AG10803 (cell line): ENCODE measurements at regions not wholly inside any gene's neighbourhood (a gene's known extent, or its start where the extent isn't known, plus 50 kb on each side); places are given as distances from the start of the nearest gene placed in this dataset.

Experiments used
- DNase-seq: peaks from one replicate; pipeline ENCODE4 v3.0.0; 2010; ENCODE audit warnings: low read depth
- H3K4me3 ChIP-seq: 2 replicates; pipeline ENCODE4 v1.5.1; 2011; ENCODE audit warnings: mild to moderate bottlenecking, low read length, control low read depth
- TF ChIP-seq, protein P1 (sequence below): conservative IDR thresholded peaks from 2 replicates; pipeline ENCODE4 v1.5.1; 2011; ENCODE audit warnings: mild to moderate bottlenecking, low read length, control low read depth, inconsistent platforms

GRCh38 chrX:107574054-107574683, 54.1 kb upstream of the PRPS1 start:
- TF ChIP-seq, protein P1, sequence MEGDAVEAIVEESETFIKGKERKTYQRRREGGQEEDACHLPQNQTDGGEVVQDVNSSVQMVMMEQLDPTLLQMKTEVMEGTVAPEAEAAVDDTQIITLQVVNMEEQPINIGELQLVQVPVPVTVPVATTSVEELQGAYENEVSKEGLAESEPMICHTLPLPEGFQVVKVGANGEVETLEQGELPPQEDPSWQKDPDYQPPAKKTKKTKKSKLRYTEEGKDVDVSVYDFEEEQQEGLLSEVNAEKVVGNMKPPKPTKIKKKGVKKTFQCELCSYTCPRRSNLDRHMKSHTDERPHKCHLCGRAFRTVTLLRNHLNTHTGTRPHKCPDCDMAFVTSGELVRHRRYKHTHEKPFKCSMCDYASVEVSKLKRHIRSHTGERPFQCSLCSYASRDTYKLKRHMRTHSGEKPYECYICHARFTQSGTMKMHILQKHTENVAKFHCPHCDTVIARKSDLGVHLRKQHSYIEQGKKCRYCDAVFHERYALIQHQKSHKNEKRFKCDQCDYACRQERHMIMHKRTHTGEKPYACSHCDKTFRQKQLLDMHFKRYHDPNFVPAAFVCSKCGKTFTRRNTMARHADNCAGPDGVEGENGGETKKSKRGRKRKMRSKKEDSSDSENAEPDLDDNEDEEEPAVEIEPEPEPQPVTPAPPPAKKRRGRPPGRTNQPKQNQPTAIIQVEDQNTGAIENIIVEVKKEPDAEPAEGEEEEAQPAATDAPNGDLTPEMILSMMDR, result no peak
- DNase-seq, result peak; percentile 59

GRCh38 chrX:107574711-107575110, 53.6 kb upstream of the PRPS1 start:
- peak; percentile 36 for DNase-seq
- no peak overlapping the region for H3K4me3 ChIP-seq

More at GRCh38 chrX:107574054-107574683, 54.1 kb upstream of the PRPS1 start:
- H3K4me3 ChIP-seq, result no peak overlapping the region

DNA sequence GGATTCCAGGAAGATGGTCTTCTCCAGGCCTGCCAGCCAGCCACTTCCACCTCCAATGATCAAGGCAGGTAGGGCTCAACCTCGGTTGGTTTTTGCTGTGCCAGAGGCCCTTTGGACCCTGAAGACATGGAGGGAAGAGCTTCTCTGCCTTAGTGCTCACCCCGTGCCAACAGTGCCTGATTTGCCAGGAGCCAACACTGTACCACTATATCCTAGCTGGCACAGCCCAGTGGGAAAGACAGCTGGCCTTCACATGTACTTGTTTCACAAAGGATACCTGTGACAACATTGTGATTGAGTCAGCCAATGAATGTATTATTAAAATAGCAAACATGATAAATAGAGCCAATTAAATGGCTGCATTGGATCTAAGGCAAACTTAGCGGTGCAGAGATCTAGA, 51.9 kb upstream of the PRPS1 start:
- no peak overlapping the region for H3K4me3 ChIP-seq
- TF ChIP-seq, protein P1, result no peak

More at GRCh38 chrX:107574711-107575110, 53.6 kb upstream of the PRPS1 start:
- TF ChIP-seq, protein P1, result no peak

DNA sequence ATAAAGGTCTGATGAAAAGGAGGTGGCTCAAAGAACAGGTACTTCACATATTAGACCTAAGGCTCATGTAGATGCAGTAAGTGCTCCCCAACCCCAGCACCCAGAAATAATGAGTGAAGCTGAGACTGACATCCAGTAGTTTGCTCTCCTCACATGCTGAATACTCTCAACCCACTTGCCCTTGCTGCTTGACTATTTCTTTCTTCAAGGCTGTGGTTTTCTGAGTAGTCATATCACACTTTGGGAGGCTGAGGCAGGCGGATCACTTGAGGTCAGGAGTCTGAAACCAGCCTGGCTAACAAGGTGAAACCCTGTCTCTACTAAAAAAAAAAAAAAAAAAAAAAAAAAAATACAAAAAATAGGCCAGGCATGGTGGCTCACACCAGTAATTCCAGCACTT, 51.5 kb upstream of the PRPS1 start:
- no peak overlapping the region for H3K4me3 ChIP-seq
- TF ChIP-seq, protein P1, result no peak
- DNase-seq, result no peak

More for the DNA sequence above, 51.9 kb upstream of the PRPS1 start:
- no peak for DNase-seq

DNA sequence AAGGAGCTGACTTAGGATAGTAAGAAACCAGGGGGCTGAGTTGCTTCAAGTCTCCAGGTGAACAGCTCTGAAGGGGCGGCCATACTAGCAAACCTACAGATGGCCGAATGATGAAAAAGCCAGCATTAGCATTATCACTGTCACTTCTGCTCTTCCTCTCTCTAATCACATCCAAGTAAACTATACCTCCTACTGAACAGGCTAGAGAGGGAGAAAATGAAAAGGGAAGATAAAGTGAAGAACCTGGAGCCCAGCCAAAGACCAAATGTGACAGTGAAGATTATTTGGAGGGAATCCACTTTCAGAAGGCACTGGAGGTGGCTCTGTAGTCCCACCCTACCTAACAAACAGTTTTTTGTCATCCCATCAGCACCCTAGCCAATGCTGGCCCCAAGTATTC, 50.4 kb upstream of the PRPS1 start:
- no peak for DNase-seq
- TF ChIP-seq, protein P1, result no peak
- H3K4me3 ChIP-seq, result no peak overlapping the region
